GM12801 (cell line): ENCODE measurements at regions not wholly inside any gene's neighbourhood (a gene's known extent, or its start where the extent isn't known, plus 50 kb on each side); places are given as distances from the start of the nearest gene placed in this dataset.

Experiments
- CTCF ChIP-seq: IDR thresholded peaks from one replicate; pipeline ENCODE4 v1.5.1; 2011; ENCODE audit warnings: control low read depth; ENCODE audit not compliant: insufficient read length; ENCODE audit errors: extremely low read depth

DNA sequence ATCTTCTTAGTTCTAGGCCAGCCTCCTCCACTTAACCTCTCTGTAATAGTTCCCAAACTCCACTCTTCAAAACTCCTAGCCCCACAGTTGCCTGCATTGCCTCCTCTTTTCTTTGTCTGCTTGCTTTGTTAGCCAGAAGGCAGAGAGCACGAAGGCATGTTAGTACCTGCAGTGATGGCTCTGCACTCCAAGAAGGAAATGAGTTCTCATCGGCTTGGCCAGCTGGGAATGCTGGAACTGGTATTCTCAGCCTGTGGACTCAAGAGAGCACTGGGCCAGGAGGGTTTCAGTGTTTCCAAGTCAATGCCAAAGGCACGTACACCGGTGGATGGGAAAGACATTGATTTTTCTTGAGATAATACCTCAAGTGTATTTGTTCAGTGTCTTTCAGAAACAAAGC, 66.3 kb upstream of the HABP2 start:
- TF ChIP-seq CTCF: no peak

GRCh38 chr10:113487154-113487553, 65.7 kb upstream of the HABP2 start:
- no peak for TF ChIP-seq CTCF

- TF ChIP-seq CTCF: no peak
Observed at GRCh38 chr10:113488186-113488585, 64.7 kb upstream of the HABP2 start.

DNA sequence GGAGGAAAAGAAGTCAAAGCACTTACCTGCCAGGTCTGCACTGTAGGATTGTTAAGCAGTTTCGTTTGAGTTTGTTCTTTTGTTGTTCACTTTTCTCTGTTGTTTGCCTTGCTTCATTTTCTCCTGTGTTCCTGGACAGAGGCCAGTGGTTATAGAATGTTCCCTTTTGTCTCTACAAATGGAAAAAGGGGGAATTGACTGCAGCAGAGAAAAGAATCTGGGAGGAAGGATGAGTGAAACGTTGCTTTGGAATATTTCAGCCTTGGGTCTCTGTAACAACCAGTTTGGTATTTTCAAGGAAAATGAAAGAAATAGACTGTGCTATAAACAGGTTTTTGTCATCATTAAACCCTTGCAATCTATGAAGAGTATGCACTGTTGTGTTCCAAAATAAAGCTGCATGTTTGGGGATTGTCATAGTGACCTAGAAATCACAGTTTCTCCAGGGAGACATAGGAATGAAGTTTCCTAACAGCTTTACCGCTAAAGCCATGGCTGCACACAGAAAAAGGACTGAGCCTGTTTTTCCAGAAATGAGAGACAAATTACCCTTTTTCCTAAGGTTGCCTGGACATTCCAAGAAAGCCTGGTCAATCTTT, 60.8 kb upstream of the HABP2 start:
- no peak for TF ChIP-seq CTCF

GRCh38 chr10:113493195-113493594, 59.7 kb upstream of the HABP2 start:
- TF ChIP-seq CTCF: no peak

GRCh38 chr10:113493882-113494301, 59.0 kb upstream of the HABP2 start:
- no peak for TF ChIP-seq CTCF

GRCh38 chr10:113494761-113495160, 58.1 kb upstream of the HABP2 start:
- TF ChIP-seq CTCF: no peak
